Lower lobe of right lung (tissue), 2 donors: ENCODE measurements at regions not wholly inside any gene's neighbourhood (a gene's known extent, or its start where the extent isn't known, plus 50 kb on each side); places are given as distances from the start of the nearest gene placed in this dataset.
A peak's percentile ranks its signal among the peaks of the same experiment; 100 is the strongest.

Experiments used
- ATAC-seq, 2 donors: fragments of 200-7000 bp; cut with Tn5 transposase; one replicate each; pipeline ENCODE4 v1.9.1; 2020 to 2022; ENCODE audit warnings: mild to moderate bottlenecking in 2 of 2, moderate library complexity in 2 of 2
- DNase-seq: peaks from one replicate; pipeline ENCODE4 v3.0.0-alpha.2; 2020
- H3K27ac ChIP-seq: fragments of 200-600 bp; one replicate; pipeline ENCODE4 v1.8.0; 2022
- H3K27me3 ChIP-seq: fragments of 200-600 bp; one replicate; pipeline ENCODE4 v1.8.0; 2022; ENCODE audit warnings: low read depth
- H3K36me3 ChIP-seq: fragments of 200-600 bp; one replicate; pipeline ENCODE4 v1.8.0; 2022; ENCODE audit warnings: mild to moderate bottlenecking
- H3K4me1 ChIP-seq: fragments of 200-600 bp; one replicate; pipeline ENCODE4 v1.8.0; 2022
- H3K4me3 ChIP-seq: fragments of 200-600 bp; one replicate; pipeline ENCODE4 v1.8.0; 2022; ENCODE audit warnings: mild to moderate bottlenecking
- H3K9me3 ChIP-seq: fragments of 200-600 bp; one replicate; pipeline ENCODE4 v1.8.0; 2022
- CTCF ChIP-seq: fragments of 200-600 bp; IDR thresholded peaks from one replicate; pipeline ENCODE4 v1.8.0; 2022; ENCODE audit warnings: antibody characterized with exemption, mild to moderate bottlenecking
- intact Hi-C: fragments of 100-400 bp; cut with DNase I; formaldehyde crosslinking; loops from one replicate; pipeline ENCODE4 v1.11.0; 2022
- donor health status: DM: no; HTN: yes; CAD: no; lungs with severe emphysema.

GRCh38 chr7:113784316-113784715 lies 134.5 kb downstream of the PPP1R3A start:
- Histone ChIP-seq H3K27me3 (no peaks in the 10 kb centered on the region), H3K4me3 (no peak overlapping the region), H3K27ac (no peak overlapping the region), H3K4me1 (no peaks in the 10 kb centered on the region), H3K36me3 (no peaks in the 10 kb centered on the region), H3K9me3 (no peaks in the 10 kb centered on the region)
- DNase-seq: no peak
- ATAC-seq: no peak
- intact Hi-C loops: no loop called here
- no peak for TF ChIP-seq CTCF

- no peaks in the 10 kb centered on the region for H3K4me1 ChIP-seq
- no peaks in the 10 kb centered on the region for H3K36me3 ChIP-seq
- no peaks in the 10 kb centered on the region for H3K27me3 ChIP-seq
- intact Hi-C loops: no loop called here
- H3K9me3 ChIP-seq: no peaks in the 10 kb centered on the region
- TF ChIP-seq CTCF: no peak
- no peak for DNase-seq
- no peak overlapping the region for H3K27ac ChIP-seq
- no peak overlapping the region for H3K4me3 ChIP-seq
- ATAC-seq: no peak
These were observed 135.4 kb downstream of the PPP1R3A start for GRCh38 chr7:113783403-113783802.

GRCh38 chr7:113775804-113776203 lies 143.0 kb downstream of the PPP1R3A start:
- H3K4me3 ChIP-seq: no peak overlapping the region

GRCh38 chr7:113775401-113775800 lies 143.4 kb downstream of the PPP1R3A start:
- Histone ChIP-seq H3K27me3 (no peaks in the 10 kb centered on the region), H3K4me1 (no peaks in the 10 kb centered on the region), H3K9me3 (no peaks in the 10 kb centered on the region), H3K36me3 (no peaks in the 10 kb centered on the region), H3K4me3 (no peak overlapping the region), H3K27ac (no peak overlapping the region)
- TF ChIP-seq CTCF: no peak
- intact Hi-C loops: no loop called here
- no peak for DNase-seq
- no peak for ATAC-seq

More at GRCh38 chr7:113775804-113776203, 143.0 kb downstream of the PPP1R3A start:
- DNase-seq (no peak), ATAC-seq (no peak)
- TF ChIP-seq CTCF: no peak
- H3K36me3 ChIP-seq: no peaks in the 10 kb centered on the region
- H3K27ac ChIP-seq: no peak overlapping the region
- H3K9me3 ChIP-seq: no peaks in the 10 kb centered on the region
- H3K27me3 ChIP-seq: no peaks in the 10 kb centered on the region
- H3K4me1 ChIP-seq: no peaks in the 10 kb centered on the region
- intact Hi-C loops: no loop called here

- H3K4me3 ChIP-seq: no peak overlapping the region
- intact Hi-C loops: no loop called here
- DNase-seq (no peak), ATAC-seq (peak; percentile 39 to 64)
- no peaks in the 10 kb centered on the region for H3K4me1 ChIP-seq
- H3K9me3 ChIP-seq: no peaks in the 10 kb centered on the region
- no peak overlapping the region for H3K27ac ChIP-seq
- H3K36me3 ChIP-seq: no peaks in the 10 kb centered on the region
- peak; percentile 50 for TF ChIP-seq CTCF
- H3K27me3 ChIP-seq: no peaks in the 10 kb centered on the region
These were observed 144.5 kb downstream of the PPP1R3A start for GRCh38 chr7:113774182-113774807.
